HEK293 (cell line): ENCODE measurements at regions not wholly inside any gene's neighbourhood (a gene's known extent, or its start where the extent isn't known, plus 50 kb on each side); places are given as distances from the start of the nearest gene placed in this dataset.
A peak's percentile ranks its signal among the peaks of the same experiment; 100 is the strongest.

Experiments used
- CTCF ChIA-PET: fragments of 350-600 bp; formaldehyde crosslinking; extraction: SDS; loops from one replicate; lab custom pipeline; 2021; ENCODE audit warnings: antibody characterized with exemption; lab: Yijun Ruan, JAX
- POLR2A ChIA-PET: fragments of 300-600 bp; formaldehyde crosslinking; extraction: SDS; loops from one replicate; lab custom pipeline; 2020; ENCODE audit warnings: antibody characterized with exemption, inconsistent platforms; lab: Yijun Ruan, JAX
- H3K27ac ChIP-seq: fragments of 200-500 bp; sonication (Bioruptor generic); 2 replicates; pipeline ENCODE4 v1.5.1; 2014; ENCODE audit warnings: low read depth, low read length, control low read depth, inconsistent platforms; ENCODE audit errors: extremely low read depth
- H3K36me3 ChIP-seq, 2 experiments: fragments of 200-500 bp in 1 of 2; sonication (Bioruptor generic) in 1 of 2; 1 replicate in 1 of 2; 2 replicates in 1 of 2; pipeline ENCODE4 v1.5.1; 2014 to 2017; ENCODE audit warnings: inconsistent platforms in 2 of 2, low read length in 2 of 2; ENCODE audit not compliant: control insufficient read depth in 2 of 2, insufficient read depth in 1 of 2
- H3K4me1 ChIP-seq: fragments of 200-500 bp; sonication (Bioruptor generic); 2 replicates; pipeline ENCODE4 v1.5.1; 2014; ENCODE audit warnings: mild to moderate bottlenecking, low read length, inconsistent platforms; ENCODE audit not compliant: control insufficient read depth, insufficient read depth
- H3K4me3 ChIP-seq: 2 replicates; pipeline ENCODE4 v1.5.1; 2011; ENCODE audit warnings: low read depth, mild to moderate bottlenecking, control low read depth, low read length, moderate library complexity
- H3K9me3 ChIP-seq: fragments of 200-500 bp; sonication (Bioruptor generic); 2 replicates; pipeline ENCODE4 v1.5.1; 2014; ENCODE audit warnings: low read depth, low read length, inconsistent platforms; ENCODE audit not compliant: control insufficient read depth, insufficient read depth
- GLIS1 ChIP-seq: fragments of 450-650 bp; formaldehyde crosslinking; IDR thresholded peaks from 2 replicates; pipeline ENCODE4 v1.5.1; 2016; ENCODE audit warnings: missing biosample characterization, missing genetic modification characterization
- GLIS2 ChIP-seq: fragments of 450-650 bp; formaldehyde crosslinking; IDR thresholded peaks from 2 replicates; pipeline ENCODE4 v1.5.1; 2016; ENCODE audit warnings: missing biosample characterization, missing genetic modification characterization
- SP2 ChIP-seq: fragments of 450-650 bp; formaldehyde crosslinking; IDR thresholded peaks from 2 replicates; pipeline ENCODE4 v1.5.1; 2016; ENCODE audit warnings: missing biosample characterization, missing genetic modification characterization
- SP3 ChIP-seq: fragments of 450-650 bp; formaldehyde crosslinking; IDR thresholded peaks from 2 replicates; pipeline ENCODE4 v1.5.1; 2016; ENCODE audit warnings: missing biosample characterization, missing genetic modification characterization
- SP7 ChIP-seq: fragments of 450-650 bp; formaldehyde crosslinking; IDR thresholded peaks from 2 replicates; pipeline ENCODE4 v1.5.1; 2016; ENCODE audit warnings: missing biosample characterization, missing genetic modification characterization
- WT1 ChIP-seq: fragments of 450-650 bp; formaldehyde crosslinking; IDR thresholded peaks from 2 replicates; pipeline ENCODE4 v1.5.1; 2016; ENCODE audit warnings: missing biosample characterization, missing genetic modification characterization
- ZBTB21 ChIP-seq: fragments of 450-650 bp; formaldehyde crosslinking; IDR thresholded peaks from 2 replicates; pipeline ENCODE4 v1.5.1; 2017; ENCODE audit warnings: missing biosample characterization, missing genetic modification characterization
- ZNF121 ChIP-seq: fragments of 450-650 bp; formaldehyde crosslinking; IDR thresholded peaks from 2 replicates; pipeline ENCODE4 v1.5.1; 2016; ENCODE audit warnings: missing biosample characterization, missing genetic modification characterization
- ZNF146 ChIP-seq: fragments of 450-650 bp; formaldehyde crosslinking; IDR thresholded peaks from 2 replicates; pipeline ENCODE4 v1.5.1; 2016; ENCODE audit warnings: missing biosample characterization, missing genetic modification characterization
- ZNF169 ChIP-seq: fragments of 450-650 bp; formaldehyde crosslinking; IDR thresholded peaks from 2 replicates; pipeline ENCODE4 v1.5.1; 2016; ENCODE audit warnings: missing biosample characterization, missing genetic modification characterization
- ZNF184 ChIP-seq: fragments of 450-650 bp; IDR thresholded peaks from 2 replicates; pipeline ENCODE4 v1.5.1; 2018; ENCODE audit warnings: missing biosample characterization, mild to moderate bottlenecking, missing genetic modification characterization
- ZNF223 ChIP-seq: fragments of 450-650 bp; formaldehyde crosslinking; IDR thresholded peaks from 2 replicates; pipeline ENCODE4 v1.5.1; 2016; ENCODE audit warnings: missing biosample characterization, missing genetic modification characterization
- ZNF335 ChIP-seq: fragments of 450-650 bp; formaldehyde crosslinking; conservative IDR thresholded peaks from 2 replicates; pipeline ENCODE4 v1.5.1; 2016; ENCODE audit warnings: missing biosample characterization, missing genetic modification characterization
- ZNF37A ChIP-seq: fragments of 450-650 bp; IDR thresholded peaks from 2 replicates; pipeline ENCODE4 v1.5.1; 2018; ENCODE audit warnings: missing biosample characterization, missing genetic modification characterization
- ZNF391 ChIP-seq: fragments of 450-650 bp; formaldehyde crosslinking; IDR thresholded peaks from 2 replicates; pipeline ENCODE4 v1.5.1; 2016; ENCODE audit warnings: low read depth, missing biosample characterization, missing genetic modification characterization, borderline replicate concordance
- ZNF48 ChIP-seq: fragments of 450-650 bp; formaldehyde crosslinking; IDR thresholded peaks from 2 replicates; pipeline ENCODE4 v1.5.1; 2016; ENCODE audit warnings: missing biosample characterization, missing genetic modification characterization
- ZNF501 ChIP-seq: fragments of 450-650 bp; formaldehyde crosslinking; IDR thresholded peaks from 2 replicates; pipeline ENCODE4 v1.5.1; 2016; ENCODE audit warnings: missing biosample characterization, missing genetic modification characterization
- ZNF549 ChIP-seq: fragments of 450-650 bp; IDR thresholded peaks from 2 replicates; pipeline ENCODE4 v1.5.1; 2018; ENCODE audit warnings: missing biosample characterization, missing genetic modification characterization, mild to moderate bottlenecking, inconsistent platforms, moderate library complexity
- ZNF610 ChIP-seq: fragments of 450-650 bp; formaldehyde crosslinking; IDR thresholded peaks from 2 replicates; pipeline ENCODE4 v1.5.1; 2016; ENCODE audit warnings: missing biosample characterization, missing genetic modification characterization, borderline replicate concordance
- ZNF629 ChIP-seq: fragments of 450-650 bp; formaldehyde crosslinking; IDR thresholded peaks from 2 replicates; pipeline ENCODE4 v1.5.1; 2017; ENCODE audit warnings: missing biosample characterization, missing genetic modification characterization
- ZNF701 ChIP-seq: fragments of 450-650 bp; formaldehyde crosslinking; IDR thresholded peaks from 2 replicates; pipeline ENCODE4 v1.5.1; 2016; ENCODE audit warnings: missing biosample characterization, missing genetic modification characterization
- TF ChIP-seq, protein P1 (sequence below): fragments of 450-650 bp; formaldehyde crosslinking; IDR thresholded peaks from 2 replicates; pipeline ENCODE4 v1.5.1; 2016; ENCODE audit warnings: missing biosample characterization, missing genetic modification characterization, low read depth
- TF ChIP-seq, protein P2 (sequence below): fragments of 450-650 bp; formaldehyde crosslinking; IDR thresholded peaks from 2 replicates; pipeline ENCODE4 v1.5.1; 2016; ENCODE audit warnings: missing biosample characterization, missing genetic modification characterization
- TF ChIP-seq, protein P3 (sequence below): fragments of 450-650 bp; formaldehyde crosslinking; IDR thresholded peaks from 2 replicates; pipeline ENCODE4 v1.5.1; 2016; ENCODE audit warnings: missing biosample characterization, missing genetic modification characterization

DNA sequence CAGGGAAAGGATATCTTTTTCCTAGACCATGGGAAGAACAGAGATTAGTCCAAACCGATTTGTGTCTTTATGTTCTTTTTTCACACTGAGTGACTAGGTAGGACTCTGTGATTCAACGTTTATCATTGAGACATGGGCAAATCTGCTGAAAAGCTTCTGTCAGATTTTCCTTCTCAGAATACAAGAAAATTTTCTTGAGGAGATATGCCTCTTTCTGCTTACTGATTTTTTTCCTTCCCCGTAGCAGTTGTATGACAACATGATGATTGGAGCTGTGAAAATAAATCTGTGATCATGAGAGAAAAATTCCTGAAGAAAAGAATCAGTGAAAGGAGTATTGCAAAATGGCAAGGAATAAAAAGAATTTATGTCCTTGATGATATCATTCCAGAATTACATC lies 130.6 kb upstream of the FAT4 start:
- no peaks in the 10 kb centered on the region for H3K4me1 ChIP-seq
- ChIA-PET CTCF (no interaction called here), POLR2A (no interaction called here)
- no peaks in the 10 kb centered on the region for H3K36me3 ChIP-seq
- TF ChIP-seq ZNF223 (tag by site-specific recombination) (no peak), SP7 (no peak), GLIS2 (tag by site-specific recombination) (no peak), ZNF146 (no peak)
- no peaks in the 10 kb centered on the region for H3K9me3 ChIP-seq
- no peak overlapping the region for H3K27ac ChIP-seq
- H3K4me3 ChIP-seq = no peak overlapping the region

DNA sequence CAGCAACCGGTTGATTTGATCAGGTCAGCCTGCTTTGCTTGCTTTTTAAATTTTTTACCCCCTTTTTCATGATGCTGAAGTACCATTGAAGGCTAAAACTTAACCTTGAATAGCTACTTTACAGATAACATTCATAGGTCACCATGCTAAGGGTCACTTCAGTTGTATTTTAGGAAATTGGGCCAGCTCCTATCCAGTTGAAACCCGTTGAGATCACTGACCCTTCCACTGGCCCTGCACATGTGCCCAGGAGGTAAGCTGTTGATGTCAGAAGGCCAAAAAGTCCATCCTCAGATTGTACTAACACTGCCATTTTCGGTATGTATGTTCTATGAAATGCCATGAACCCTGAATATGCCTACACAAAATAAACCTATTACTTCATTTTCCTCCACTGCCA lies 133.0 kb upstream of the FAT4 start:
- H3K9me3 ChIP-seq = no peaks in the 10 kb centered on the region
- no peaks in the 10 kb centered on the region for H3K4me1 ChIP-seq
- POLR2A ChIA-PET = no interaction called here
- CTCF ChIA-PET = no interaction called here
- H3K4me3 ChIP-seq = no peak overlapping the region
- H3K27ac ChIP-seq = no peak overlapping the region
- TF ChIP-seq, protein P1, sequence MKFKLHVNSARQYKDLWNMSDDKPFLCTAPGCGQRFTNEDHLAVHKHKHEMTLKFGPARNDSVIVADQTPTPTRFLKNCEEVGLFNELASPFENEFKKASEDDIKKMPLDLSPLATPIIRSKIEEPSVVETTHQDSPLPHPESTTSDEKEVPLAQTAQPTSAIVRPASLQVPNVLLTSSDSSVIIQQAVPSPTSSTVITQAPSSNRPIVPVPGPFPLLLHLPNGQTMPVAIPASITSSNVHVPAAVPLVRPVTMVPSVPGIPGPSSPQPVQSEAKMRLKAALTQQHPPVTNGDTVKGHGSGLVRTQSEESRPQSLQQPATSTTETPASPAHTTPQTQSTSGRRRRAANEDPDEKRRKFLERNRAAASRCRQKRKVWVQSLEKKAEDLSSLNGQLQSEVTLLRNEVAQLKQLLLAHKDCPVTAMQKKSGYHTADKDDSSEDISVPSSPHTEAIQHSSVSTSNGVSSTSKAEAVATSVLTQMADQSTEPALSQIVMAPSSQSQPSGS (tag by site-specific recombination) = no peak
- TF ChIP-seq ZNF121 (tag by site-specific recombination) (no peak), ZNF48 (tag by site-specific recombination) (no peak), SP3 (no peak), GLIS1 (tag by site-specific recombination) (no peak), ZNF335 (tag by site-specific recombination) (no peak), ZNF391 (no peak), ZNF501 (tag by site-specific recombination) (no peak), ZNF610 (tag by site-specific recombination) (no peak)
- H3K36me3 ChIP-seq = no peaks in the 10 kb centered on the region

DNA sequence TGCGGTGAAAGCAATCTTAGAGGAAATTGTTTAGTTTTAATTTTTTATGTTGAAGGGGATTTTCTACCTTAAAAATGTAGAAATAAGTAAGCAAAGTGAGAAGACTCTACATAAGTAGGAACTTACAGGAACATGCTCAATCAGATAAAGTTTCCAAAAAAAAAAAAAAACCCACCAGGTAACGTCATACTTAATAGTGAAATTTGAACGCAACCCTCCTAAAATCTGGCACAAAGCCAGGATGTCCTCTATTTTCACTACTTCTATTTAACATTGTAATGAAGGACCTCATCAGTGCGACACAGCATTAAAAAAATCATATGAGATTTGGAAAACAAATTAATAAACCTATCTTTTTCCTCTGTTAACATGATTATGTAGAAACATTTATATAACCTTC lies 135.0 kb upstream of the FAT4 start:
- TF ChIP-seq ZNF37A (tag by site-specific recombination) (0 out of 2 replicates have a peak, but pooled peaks have one; percentile 40), ZNF184 (tag by site-specific recombination) (0 out of 2 replicates have a peak, but pooled peaks have one; percentile 29), ZBTB21 (tag by site-specific recombination) (peak; percentile 54), WT1 (tag by site-specific recombination) (no peak), ZNF629 (peak; percentile 32; the same call in 1 of the 2 replicates)
- TF ChIP-seq, protein P1 (tag by site-specific recombination) = peak; percentile 59
- Histone ChIP-seq H3K36me3 (no peaks in the 10 kb centered on the region), H3K27ac (no peak overlapping the region), H3K9me3 (no peaks in the 10 kb centered on the region), H3K4me3 (no peak overlapping the region), H3K4me1 (no peaks in the 10 kb centered on the region)
- CTCF ChIA-PET = no interaction called here
- POLR2A ChIA-PET = no interaction called here

DNA sequence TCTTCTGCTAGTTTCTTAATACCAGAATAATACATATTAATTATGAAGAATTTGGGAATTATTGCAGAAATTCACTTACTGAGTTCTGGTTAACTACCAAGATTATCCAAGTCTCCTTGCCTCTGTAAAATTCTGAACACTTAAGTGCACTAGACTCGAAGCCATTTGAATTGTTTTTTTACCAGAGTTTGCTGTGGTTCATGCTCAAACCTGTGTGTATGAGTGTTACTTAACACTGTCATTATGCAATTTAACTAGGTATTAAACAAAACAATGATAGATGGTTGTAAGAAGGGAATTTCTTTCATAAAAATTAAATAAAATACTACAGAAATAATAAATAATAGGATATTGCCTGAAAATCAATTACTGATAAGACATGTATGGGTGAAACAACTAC lies 145.6 kb upstream of the FAT4 start:
- CTCF ChIA-PET = no interaction called here
- no peak for TF ChIP-seq ZNF701 (tag by site-specific recombination)
- no peak for TF ChIP-seq ZNF549 (tag by site-specific recombination)
- no peak for TF ChIP-seq SP2 (tag by site-specific recombination)
- no peak for TF ChIP-seq ZNF169 (tag by site-specific recombination)
- TF ChIP-seq, protein P2, sequence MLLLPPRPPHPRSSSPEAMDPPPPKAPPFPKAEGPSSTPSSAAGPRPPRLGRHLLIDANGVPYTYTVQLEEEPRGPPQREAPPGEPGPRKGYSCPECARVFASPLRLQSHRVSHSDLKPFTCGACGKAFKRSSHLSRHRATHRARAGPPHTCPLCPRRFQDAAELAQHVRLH (tag by site-specific recombination) = no peak
- TF ChIP-seq, protein P3, sequence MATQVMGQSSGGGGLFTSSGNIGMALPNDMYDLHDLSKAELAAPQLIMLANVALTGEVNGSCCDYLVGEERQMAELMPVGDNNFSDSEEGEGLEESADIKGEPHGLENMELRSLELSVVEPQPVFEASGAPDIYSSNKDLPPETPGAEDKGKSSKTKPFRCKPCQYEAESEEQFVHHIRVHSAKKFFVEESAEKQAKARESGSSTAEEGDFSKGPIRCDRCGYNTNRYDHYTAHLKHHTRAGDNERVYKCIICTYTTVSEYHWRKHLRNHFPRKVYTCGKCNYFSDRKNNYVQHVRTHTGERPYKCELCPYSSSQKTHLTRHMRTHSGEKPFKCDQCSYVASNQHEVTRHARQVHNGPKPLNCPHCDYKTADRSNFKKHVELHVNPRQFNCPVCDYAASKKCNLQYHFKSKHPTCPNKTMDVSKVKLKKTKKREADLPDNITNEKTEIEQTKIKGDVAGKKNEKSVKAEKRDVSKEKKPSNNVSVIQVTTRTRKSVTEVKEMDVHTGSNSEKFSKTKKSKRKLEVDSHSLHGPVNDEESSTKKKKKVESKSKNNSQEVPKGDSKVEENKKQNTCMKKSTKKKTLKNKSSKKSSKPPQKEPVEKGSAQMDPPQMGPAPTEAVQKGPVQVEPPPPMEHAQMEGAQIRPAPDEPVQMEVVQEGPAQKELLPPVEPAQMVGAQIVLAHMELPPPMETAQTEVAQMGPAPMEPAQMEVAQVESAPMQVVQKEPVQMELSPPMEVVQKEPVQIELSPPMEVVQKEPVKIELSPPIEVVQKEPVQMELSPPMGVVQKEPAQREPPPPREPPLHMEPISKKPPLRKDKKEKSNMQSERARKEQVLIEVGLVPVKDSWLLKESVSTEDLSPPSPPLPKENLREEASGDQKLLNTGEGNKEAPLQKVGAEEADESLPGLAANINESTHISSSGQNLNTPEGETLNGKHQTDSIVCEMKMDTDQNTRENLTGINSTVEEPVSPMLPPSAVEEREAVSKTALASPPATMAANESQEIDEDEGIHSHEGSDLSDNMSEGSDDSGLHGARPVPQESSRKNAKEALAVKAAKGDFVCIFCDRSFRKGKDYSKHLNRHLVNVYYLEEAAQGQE (tag by site-specific recombination) = no peak
- Histone ChIP-seq H3K4me3 (no peak overlapping the region), H3K36me3 (no peaks in the 10 kb centered on the region), H3K27ac (no peak overlapping the region), H3K9me3 (no peaks in the 10 kb centered on the region), H3K4me1 (no peaks in the 10 kb centered on the region)
- POLR2A ChIA-PET = no interaction called here
